Colon (tissue), 2 donors: ENCODE measurements at regions not wholly inside any gene's neighbourhood (a gene's known extent, or its start where the extent isn't known, plus 50 kb on each side); places are given as distances from the start of the nearest gene placed in this dataset.
"Not testable (repeated sequence)": the region's sequence is repeated elsewhere in the genome, so short reads cannot be mapped to it uniquely, and the experiment has no call there.

Experiments used
- FAIRE-seq: peaks from 2 replicates; lab custom pipeline; 2012; peaks lifted over from hg19 to GRCh38; lab: Jason Lieb, UNC
- donor health status: control.
- donor health status: control.

DNA sequence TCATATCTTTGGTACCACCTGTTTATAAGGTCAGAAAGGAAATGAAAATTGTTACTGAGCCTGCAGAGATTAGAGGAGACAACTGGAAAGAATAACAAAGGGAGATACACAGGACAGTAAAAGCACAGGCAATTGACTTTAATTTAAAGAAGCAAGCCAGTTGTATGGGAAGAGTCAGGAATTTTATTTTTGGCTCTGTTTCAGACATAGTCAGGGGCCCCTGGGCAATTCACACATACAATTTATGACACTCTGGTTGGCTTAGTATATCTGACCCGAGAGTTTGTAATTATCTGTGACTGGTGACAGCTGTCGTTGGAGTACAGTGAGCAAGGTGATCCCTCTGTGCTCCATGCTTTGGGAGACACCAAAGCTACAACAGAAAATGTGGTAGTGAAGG lies 591.9 kb upstream of the NECTIN3 start:
- no peak for FAIRE-seq

DNA sequence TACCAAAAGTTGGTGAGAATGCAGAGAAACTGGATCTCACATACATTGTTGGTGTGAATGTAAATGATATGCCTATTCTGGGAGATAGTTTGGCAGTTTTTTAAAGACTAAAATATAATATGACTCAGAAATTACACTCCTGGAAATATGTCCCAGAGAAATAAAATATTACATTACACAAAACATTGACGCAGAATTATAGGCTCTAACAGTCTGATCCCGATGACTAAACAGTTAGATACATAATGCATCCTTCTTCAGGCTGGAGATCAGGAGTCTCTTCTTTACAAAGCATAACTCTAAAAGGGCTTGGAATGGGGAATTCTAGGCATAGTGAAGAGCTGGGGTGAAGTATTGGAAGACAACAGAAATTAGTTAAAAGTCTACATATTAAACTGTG lies 586.2 kb upstream of the NECTIN3 start:
- FAIRE-seq, result no peak

DNA sequence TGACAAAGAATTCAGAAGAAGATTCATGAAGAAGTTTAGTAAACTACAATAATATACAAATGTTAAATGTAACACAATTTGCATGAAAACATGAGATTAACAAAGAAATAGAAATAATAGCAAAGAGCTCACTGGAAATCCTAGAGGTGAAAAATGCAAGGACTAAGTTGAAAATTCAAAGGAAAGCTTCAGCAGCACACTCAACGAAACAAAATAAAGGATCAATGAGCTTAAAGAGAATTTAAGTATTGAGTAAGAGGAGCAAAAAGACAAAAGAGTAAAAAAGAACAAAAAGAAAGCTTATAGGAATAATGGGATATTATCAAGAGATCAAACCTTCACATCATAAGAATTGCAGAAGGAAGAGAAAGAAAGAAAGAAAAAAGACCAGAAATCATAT lies 583.8 kb upstream of the NECTIN3 start:
- FAIRE-seq, result no peak

DNA sequence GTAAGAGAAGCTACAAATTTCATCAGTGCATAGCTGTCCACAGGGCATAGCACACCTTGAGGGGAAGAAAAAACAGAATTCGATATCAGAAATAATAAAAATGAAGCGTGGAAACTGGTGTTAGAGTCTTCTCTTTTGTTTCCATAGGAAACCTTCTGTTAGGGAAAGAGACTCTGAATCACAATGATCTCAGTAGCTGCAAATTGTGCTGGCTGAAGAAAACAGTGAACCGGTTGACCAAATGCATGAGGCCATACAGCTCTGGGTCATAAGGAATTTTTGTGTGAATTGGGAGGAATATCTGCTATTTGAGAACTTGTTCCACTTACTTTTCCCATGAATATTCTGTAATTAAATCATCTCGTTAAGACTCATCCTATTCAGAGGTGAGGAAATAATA lies 580.2 kb upstream of the NECTIN3 start:
- FAIRE-seq, result no peak

DNA sequence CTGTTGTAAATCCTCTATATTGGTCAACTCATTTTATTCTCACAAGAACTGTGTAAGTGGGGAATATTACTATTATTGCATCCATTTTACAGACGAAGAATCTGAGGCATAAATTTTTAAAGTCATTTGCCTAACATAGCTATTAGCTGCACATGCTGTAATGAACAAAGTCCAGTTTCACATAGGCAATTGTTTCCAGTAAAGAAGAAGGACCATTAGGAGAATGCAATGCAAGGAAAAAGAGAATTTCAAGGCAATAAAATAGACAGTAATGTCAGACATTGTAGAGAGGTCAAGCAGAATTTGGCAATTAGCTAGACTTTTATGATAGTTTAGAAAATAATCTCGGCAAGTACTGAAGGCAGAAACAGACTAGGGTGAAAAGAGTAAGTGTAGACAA lies 578.7 kb upstream of the NECTIN3 start:
- no peak for FAIRE-seq

DNA sequence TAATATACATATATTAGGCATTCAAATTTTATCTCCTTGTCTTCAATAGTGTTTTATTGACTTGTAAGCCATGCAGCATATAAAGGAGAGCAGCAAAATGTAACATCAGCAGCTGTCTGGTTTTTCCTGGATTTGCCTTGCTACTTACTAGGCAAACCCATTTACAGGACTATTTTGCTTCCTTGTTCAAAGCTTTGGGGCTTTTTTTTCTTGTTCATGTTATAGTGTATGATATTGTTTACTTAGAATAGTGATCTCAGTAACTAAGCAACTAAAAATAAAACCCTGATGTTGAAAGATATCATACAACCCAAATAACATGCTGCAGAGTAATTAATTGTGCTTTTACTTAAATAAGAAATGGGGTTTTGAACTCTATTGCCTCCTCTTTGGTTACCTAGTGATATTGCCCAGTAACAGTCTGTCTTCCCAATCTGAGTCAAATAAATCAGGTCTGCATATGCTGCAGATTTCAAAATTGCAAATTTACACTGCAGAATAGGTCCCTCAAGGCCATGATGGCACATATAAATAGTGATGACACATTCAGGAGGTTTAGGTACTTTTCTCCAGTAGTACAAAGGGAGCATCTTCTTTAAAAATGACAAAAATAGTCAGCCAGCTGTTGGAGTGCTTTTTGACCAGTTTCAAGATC lies 578.1 kb upstream of the NECTIN3 start:
- FAIRE-seq, result no peak

DNA sequence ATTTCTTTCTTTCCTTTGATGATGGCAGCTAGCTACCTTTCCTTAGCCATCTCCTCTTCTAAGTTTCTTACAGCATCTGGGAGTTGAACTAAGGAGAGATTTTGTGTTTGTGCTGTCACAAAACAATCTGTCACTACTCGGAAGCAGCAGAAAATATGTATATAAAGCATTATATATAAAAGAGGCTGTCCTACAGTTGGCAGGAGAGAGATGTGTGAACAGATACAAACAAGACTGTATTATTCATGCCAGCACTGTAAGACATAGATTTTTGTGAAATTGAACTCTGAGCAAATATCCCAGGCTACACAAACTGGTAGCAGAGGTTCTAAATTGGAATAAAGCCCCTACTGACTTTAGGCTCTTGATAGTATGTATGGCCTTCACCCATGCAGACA lies 577.5 kb upstream of the NECTIN3 start:
- FAIRE-seq, result no peak

DNA sequence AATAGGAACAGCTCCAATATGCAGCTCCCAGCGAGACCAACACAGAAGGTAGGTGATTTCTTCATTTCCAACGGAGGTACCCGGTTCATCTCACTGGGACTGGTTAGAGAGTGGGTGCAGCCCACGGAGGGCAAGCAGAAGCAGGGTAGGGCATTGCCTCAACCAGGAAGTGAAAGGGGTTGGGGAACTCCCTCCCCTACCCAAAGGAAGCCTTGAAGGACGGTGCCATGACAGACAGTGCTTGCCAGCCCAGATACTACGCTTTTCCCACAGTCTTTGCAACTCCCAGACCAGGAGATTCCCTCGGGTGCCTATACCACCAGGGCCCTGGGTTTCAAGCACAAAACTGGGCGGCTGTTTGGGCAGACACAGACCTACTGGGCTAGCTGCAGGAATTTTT lies 576.9 kb upstream of the NECTIN3 start:
- FAIRE-seq, result no peak

DNA sequence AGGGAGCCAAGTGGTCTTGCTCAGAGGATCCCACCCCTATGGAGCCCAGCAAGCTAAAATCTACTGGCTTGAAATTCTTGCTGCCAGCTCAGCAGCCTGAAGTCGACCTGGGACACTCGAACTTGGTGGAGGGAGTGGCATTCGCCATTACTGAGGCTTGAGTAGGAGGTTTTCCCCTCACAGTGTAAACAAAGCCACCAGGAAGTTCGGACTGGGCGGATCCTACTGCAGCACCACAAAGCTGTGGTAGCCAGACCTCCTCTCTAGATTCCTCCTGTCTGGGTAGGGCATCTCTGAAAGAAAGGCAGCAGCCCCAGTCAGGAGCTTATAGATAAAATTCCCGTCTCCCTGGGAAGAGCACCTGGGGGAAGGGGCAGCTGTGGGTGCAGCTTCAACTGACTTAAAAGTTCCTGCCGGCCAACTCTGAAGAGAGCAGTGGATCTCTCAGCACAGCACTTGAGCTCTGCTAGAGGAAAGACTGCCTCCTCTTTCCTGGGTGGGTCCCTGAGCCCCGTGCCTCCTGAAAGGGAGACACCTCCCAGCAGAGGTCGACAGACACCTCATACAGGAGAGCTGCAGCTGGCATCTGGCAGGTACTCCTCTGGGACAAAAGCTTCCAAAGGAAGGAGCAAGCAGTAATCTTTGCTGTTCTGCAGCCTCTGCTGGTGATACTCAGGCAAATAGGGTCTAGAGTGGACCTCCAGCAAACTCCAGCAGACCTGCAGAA lies 576.3 kb upstream of the NECTIN3 start:
- FAIRE-seq, result no peak

DNA sequence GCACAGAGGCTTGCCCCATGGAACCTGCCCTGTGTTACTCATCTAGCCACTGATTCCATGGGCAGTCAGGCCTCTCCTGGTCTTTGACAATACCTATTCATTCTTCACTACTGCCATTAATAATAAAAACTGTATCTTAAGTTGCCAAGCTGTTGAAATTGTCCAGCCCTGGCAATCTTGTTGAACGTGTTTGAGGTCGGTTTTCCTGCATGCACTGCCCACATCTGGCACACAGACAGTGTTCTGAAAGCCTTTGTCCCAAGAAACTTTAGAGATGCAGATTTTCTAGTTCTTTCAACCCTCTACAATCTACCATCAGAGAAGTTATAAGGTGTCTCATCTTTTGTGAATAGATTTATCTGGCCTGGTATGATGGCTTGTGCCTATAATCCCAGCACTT lies 567.2 kb upstream of the NECTIN3 start:
- FAIRE-seq, result no peak

DNA sequence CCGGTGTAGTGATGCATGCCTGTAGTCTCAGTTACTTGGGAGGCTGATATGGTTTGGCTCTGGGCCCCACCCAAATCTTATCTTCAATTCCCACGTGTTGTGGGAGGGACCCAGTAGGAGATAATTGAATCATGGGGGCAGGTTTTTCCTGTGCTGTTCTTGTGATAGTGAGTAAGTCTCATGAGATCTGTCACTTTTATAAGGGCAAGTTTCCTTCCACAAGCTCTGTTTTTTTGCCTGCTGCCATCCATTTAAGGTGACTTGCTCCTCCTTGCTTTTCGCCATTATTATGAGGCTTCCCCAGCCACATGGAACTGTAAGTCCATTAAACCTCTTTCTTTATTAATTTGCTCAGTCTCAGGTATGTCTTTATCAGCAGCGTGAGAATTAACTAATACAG lies 566.7 kb upstream of the NECTIN3 start:
- FAIRE-seq, result no peak

DNA sequence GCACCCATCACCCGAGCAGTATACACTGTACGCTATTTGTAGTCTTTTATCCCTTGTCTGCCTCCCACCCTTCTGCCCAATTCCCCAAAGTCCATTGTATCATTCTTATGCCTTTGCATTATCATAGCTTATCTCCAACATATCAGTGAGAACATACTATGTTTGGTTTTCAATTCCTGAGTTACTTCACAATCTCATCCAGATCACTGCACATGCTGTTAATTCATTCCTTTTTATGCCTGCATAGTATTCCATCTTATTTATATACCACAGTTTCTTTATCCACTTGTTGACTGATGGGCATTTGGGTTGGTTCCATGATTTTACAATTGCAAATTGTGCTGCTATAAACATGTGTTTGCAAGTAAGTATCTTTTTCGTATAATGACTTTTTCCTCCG lies 564.7 kb upstream of the NECTIN3 start:
- no peak for FAIRE-seq

DNA sequence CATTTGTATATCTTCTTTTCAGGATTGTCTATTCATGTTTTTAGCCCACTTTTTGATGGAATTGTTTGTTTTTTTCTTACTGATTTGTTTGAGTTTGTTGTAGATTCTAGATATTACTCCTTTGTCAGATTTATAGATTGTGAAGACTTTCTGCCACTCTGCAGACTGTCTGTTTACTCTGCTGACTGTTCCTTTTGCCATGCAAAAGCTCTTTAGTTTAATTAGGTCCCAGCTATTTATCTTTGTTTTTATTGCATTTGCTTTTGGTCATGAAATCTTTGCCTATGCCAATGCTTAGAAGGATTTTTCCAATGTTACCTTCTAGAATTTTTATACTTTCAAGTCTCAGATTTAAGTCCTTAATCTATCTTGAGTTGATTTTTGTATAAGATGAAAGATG lies 564.0 kb upstream of the NECTIN3 start:
- FAIRE-seq, result not testable (repeated sequence)

DNA sequence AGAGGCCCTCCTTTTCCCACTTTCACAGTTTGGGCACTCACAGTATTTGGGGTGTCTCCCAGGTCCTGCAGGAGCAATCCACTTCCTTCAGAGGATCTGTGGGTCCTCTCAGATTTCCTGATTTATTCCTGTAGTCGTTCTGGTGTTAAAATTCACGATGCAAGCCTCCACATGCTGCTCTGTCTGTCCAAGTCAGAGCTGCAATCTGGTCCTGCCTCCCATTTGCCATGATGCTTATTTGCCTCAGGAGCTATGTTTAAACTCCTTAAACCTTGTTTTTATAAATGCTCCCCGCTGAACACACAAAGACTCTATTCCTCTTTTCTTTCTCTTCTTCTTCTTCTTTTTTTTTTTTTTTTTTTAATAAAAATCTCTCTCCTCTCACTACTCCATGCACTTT lies 558.7 kb upstream of the NECTIN3 start:
- FAIRE-seq, result no peak

DNA sequence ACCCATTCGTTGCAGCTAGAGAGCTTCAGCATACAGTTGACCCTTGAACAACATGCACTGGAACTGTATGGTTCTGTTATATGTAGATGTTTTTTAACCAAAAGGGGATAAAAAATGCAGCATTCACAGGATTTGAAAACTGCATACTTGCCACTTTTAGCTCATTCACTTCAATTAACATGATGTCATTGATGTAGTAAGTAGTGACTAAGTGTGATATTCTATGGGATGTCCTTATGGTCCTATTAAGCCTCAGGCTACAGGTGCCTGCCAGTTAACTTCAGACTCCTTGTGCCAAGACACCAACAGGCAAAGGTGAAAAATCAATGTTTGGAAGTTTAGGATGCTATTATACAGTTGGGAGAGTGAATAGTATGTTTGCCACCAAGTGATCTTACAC lies 553.6 kb upstream of the NECTIN3 start:
- no peak for FAIRE-seq

DNA sequence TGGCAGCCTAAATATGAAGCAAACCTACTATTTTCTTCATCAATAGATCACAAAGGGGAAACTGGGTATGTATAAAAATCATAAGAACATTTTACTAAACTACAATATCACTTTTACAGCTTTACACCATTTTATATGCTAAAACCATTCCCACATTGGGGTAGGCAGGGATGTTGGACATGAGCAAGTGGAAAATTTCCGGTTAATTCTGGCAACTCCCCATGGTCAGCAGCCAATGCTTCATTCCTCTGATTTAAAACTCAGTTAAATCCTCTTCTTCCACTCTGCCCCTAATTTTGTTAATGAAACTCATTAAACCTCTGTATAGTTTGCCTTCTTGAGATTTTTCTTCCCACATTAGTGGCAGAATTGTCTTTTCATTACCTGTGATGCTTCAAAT lies 552.5 kb upstream of the NECTIN3 start:
- no peak for FAIRE-seq

DNA sequence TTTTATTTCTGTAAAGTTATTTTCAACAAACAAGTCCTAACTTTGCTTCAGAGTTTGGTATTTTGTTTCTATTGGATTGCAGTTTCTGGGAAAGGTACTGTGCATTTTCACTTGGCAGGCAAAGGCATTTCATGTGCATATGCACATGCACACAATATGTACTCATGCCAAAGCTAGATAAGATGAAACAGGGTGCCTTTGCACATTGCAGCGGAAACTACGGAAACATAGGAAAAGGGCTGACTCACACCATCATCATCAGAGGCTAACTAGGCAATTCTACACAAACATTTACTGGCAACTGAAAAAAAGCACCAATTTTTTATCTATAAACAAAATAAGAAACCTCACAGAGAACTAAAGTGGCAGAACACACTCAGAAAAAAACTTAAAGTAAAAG lies 550.6 kb upstream of the NECTIN3 start:
- FAIRE-seq, result no peak

DNA sequence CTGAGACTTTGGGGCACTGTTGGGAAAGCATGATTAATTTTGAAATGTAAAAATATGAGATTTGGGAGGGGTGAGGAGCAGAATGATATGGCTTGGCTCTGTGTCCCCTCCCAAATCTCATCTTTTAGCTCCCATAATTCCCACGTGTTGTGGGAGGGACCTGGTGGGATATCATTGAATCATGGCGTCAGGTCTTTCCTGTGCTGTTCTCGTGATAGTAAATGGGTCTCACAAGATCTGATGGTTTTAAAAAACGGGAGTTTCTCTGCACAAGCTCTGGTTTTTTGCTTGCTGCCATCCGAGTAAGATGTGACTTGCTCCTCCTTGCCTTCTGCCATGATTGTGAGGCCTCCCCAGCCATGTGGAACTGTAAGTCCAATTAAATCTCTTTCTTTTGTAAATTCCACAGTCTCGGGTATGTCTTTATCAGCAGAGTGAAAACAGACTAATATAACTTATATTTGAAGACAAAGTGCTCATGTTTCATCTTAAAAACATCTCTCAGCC lies 546.0 kb upstream of the NECTIN3 start:
- not testable (repeated sequence) for FAIRE-seq

DNA sequence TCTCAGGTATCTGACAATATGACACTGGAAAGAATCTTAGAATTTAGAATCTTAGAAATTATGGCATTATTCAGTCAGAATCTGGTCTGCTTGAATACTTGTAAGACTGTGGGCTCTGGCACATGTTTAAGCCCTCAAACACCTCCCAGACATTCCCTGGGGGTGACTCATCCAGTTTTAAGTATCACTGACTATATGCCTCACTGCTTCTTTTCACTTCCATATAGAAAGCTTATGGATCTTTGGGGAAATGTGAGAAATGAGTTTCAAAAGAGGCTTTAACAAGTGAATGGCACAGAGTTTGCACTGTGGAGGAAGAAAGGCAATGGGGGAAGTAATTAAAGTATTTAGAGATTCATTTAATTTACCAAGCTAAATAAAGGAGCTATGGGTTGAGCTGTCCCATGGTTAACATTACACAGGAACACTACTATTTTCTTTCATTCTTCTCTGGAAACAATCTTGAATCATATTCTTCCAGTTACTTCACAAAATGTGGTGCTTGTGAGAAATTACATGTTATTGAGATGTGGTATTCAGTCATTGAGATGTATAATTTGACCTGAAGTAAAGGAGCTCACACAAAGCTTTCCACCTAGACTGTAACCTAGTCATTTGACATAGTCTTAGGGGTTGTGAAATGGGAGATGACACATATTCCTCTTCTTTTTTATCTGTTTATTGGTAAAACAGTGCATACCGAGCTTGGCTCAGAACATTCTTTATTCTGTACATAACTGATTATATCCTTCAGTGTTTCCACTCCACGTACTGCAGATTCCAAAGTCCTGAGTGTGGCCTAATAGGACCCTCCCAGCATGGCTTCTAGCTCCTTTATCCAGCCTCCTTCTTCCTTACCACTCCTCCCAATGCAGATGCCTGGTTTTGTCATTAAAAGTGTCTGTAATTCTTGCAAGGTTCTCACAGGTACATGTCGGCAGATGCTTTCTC lies 544.6 kb upstream of the NECTIN3 start:
- FAIRE-seq, result no peak

DNA sequence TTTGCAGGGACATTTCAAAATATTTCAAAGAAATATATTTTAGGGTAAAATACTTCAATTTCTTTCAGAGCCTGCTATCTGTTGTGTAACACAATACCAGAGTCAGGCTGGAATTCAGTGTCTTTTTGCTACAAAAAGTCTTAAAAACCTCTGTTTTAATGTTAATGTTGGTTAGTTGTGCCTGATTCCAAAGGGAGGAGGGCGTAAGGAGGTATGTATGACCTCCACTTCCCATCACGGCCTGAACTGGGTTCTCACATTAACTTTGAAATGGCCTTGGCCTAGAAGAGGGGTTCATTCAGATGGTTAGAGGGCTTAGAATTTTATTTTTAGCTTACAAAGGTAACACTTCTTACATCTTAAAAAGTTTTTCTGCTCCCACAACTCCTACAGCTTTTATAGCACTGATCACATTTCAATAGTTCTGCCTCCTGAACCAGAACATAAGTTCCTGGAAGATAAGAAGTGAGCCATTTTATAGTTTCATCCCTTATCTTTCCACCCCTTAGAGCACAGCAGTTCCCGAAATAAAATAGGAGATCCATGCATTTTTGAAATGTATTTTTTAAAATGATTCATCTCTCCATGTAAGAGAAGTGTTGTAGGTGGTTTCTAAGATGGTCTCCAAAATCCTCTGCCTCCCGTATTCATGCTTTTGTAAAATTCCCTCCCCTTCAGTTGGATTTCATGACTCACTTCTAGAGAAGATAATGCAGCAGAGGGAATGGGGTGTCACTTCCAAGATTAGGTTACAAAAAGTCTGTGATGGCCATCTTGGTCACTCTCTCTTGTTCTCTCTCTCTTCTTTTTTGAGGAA lies 543.1 kb upstream of the NECTIN3 start:
- FAIRE-seq, result no peak

DNA sequence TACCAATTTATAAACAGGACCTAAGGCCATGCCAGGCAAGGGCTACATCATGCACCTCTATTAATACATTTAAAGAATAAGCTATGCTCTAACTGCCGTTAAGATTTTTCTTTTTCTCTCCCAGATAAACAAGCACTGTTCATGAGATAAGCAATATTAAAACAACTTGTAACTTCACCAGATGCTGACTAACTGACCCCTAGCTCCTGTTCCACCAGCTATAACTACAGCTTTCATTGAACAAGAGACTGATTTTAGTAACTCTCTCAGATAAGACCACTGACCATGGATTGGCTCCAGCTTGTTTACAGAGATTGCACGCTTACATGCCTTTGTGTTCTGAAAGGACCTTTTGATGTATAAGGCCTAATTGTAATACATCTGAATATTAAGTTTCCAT lies 540.7 kb upstream of the NECTIN3 start:
- no peak for FAIRE-seq

DNA sequence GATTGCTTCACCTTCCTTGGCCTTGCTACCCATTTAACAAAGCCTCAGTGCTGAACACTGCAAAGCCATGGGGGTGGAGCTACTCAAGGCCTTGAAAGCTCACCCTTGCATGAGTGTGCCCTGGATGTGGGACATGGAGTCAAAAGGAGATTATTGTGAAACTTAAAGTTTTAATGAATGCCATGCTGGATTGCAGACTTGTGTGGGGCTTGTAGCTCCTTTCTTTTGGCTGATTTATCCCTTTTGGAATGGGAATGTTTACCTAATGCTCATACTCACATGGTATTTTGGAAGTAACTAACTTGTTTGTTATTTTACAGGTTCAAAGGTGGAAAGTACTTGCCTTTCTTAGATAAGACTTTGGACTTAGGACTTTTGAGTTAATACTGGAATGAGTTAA lies 538.5 kb upstream of the NECTIN3 start:
- FAIRE-seq, result no peak
